Thymus (tissue), 11 donors: ENCODE measurements at regions not wholly inside any gene's neighbourhood (a gene's known extent, or its start where the extent isn't known, plus 50 kb on each side); places are given as distances from the start of the nearest gene placed in this dataset.

ENCODE experiments used
- DNase-seq, 9 donors: peaks; one replicate each; pipeline ENCODE4 v3.0.0-alpha.2; 2013; ENCODE audit warnings: low spot score in 9 of 9, low read depth in 6 of 9, missing footprints in 1 of 9
- H3K27ac ChIP-seq, 2 donors: one replicate each; pipeline ENCODE4 v1.5.1; 2013; ENCODE audit warnings: control low read depth in 1 of 2, low read depth in 1 of 2, low read length in 1 of 2, mild to moderate bottlenecking in 1 of 2, moderate library complexity in 1 of 2
- H3K27me3 ChIP-seq, 2 donors: one replicate each; pipeline ENCODE4 v1.5.1; 2013; ENCODE audit warnings: low read length in 1 of 2; ENCODE audit not compliant: control insufficient read depth in 2 of 2, insufficient read depth in 1 of 2
- H3K36me3 ChIP-seq, 2 donors: one replicate each; pipeline ENCODE4 v1.5.1; 2013; ENCODE audit warnings: low read length in 1 of 2, mild to moderate bottlenecking in 1 of 2, moderate library complexity in 1 of 2; ENCODE audit not compliant: control insufficient read depth in 2 of 2, insufficient read depth in 2 of 2
- H3K4me1 ChIP-seq, 2 donors: one replicate each; pipeline ENCODE4 v1.5.1; 2013; ENCODE audit warnings: low read length in 2 of 2; ENCODE audit not compliant: control insufficient read depth in 2 of 2, insufficient read depth in 2 of 2
- H3K4me3 ChIP-seq, 2 donors: one replicate each; pipeline ENCODE4 v1.5.1; 2013; ENCODE audit warnings: low read length in 2 of 2, control low read depth in 1 of 2, mild to moderate bottlenecking in 1 of 2
- H3K9me3 ChIP-seq, 2 donors: one replicate each; pipeline ENCODE4 v1.5.1; 2013; ENCODE audit warnings: low read length in 1 of 2, mild to moderate bottlenecking in 1 of 2; ENCODE audit not compliant: control insufficient read depth in 2 of 2, insufficient read depth in 1 of 2
- WGBS: extraction: QIAGEN DNeasy Blood & Tissue Kit; methylation state at CpG from one replicate; pipeline ENCODE4 v1.1.7; 2013; 5-methylcytosine and 5-hydroxymethylcytosine counted together
- donor health status: healthy.

GRCh38 chr18:22643731-22644130, 226.0 kb upstream of the CTAGE1 start:
- no peak for DNase-seq
- no peak overlapping the region for H3K4me3 ChIP-seq
- no peaks in the 10 kb centered on the region for H3K4me1 ChIP-seq
- no peaks in the 10 kb centered on the region for H3K27me3 ChIP-seq
- WGBS: 89% methylated on average over 2 of the region's 2 CpGs
- H3K27ac ChIP-seq: no peak overlapping the region
- no peaks in the 10 kb centered on the region for H3K9me3 ChIP-seq
- H3K36me3 ChIP-seq: no peaks in the 10 kb centered on the region

- Histone ChIP-seq H3K4me1 (no peaks in the 10 kb centered on the region), H3K36me3 (no peaks in the 10 kb centered on the region), H3K27me3 (no peaks in the 10 kb centered on the region), H3K9me3 (no peaks in the 10 kb centered on the region), H3K27ac (no peak overlapping the region), H3K4me3 (no peak overlapping the region)
- no peak for DNase-seq
Measured at GRCh38 chr18:22650247-22650646, 232.5 kb upstream of the CTAGE1 start.

GRCh38 chr18:22657619-22658018, 239.9 kb upstream of the CTAGE1 start:
- no peak overlapping the region for H3K4me3 ChIP-seq
- no peak for DNase-seq
- no peak overlapping the region for H3K27ac ChIP-seq
- H3K9me3 ChIP-seq: no peaks in the 10 kb centered on the region
- no peaks in the 10 kb centered on the region for H3K4me1 ChIP-seq
- H3K36me3 ChIP-seq: no peaks in the 10 kb centered on the region
- H3K27me3 ChIP-seq: no peaks in the 10 kb centered on the region
- WGBS: 83% methylated on average over 1 of the region's 1 CpG

GRCh38 chr18:22658318-22658717, 240.6 kb upstream of the CTAGE1 start:
- H3K4me1 ChIP-seq: no peaks in the 10 kb centered on the region
- H3K4me3 ChIP-seq: no peak overlapping the region
- H3K36me3 ChIP-seq: no peaks in the 10 kb centered on the region
- no peak overlapping the region for H3K27ac ChIP-seq
- no peaks in the 10 kb centered on the region for H3K27me3 ChIP-seq
- H3K9me3 ChIP-seq: no peaks in the 10 kb centered on the region
- WGBS: 88% methylated on average over 2 of the region's 2 CpGs
- DNase-seq: no peak

GRCh38 chr18:22663378-22663777, 245.7 kb upstream of the CTAGE1 start:
- 97% methylated on average over 1 of the region's 1 CpG for WGBS
- Histone ChIP-seq H3K4me1 (no peaks in the 10 kb centered on the region), H3K27ac (no peak overlapping the region), H3K9me3 (no peaks in the 10 kb centered on the region), H3K27me3 (no peaks in the 10 kb centered on the region), H3K36me3 (no peaks in the 10 kb centered on the region), H3K4me3 (no peak overlapping the region)
- DNase-seq: no peak

- H3K4me3 ChIP-seq: no peak overlapping the region
- no peaks in the 10 kb centered on the region for H3K27me3 ChIP-seq
- H3K27ac ChIP-seq: no peak overlapping the region
- no peaks in the 10 kb centered on the region for H3K9me3 ChIP-seq
- no peak for DNase-seq
- peaks cover 0 to 3% of the 10 kb centered on the region in 2 donors for H3K4me1 ChIP-seq
- whole genome bisulfite sequencing: 93% methylated on average over 4 of the region's 4 CpGs
- H3K36me3 ChIP-seq: no peaks in the 10 kb centered on the region
Measured at GRCh38 chr18:22666411-22666940, 248.8 kb upstream of the CTAGE1 start.

- DNase-seq: no peak
- 91% methylated on average over 4 of the region's 4 CpGs for WGBS
- Histone ChIP-seq H3K4me1 (peaks cover 0 to 3% of the 10 kb centered on the region in 2 donors), H3K27ac (no peak overlapping the region), H3K4me3 (no peak overlapping the region), H3K9me3 (no peaks in the 10 kb centered on the region), H3K36me3 (no peaks in the 10 kb centered on the region), H3K27me3 (no peaks in the 10 kb centered on the region)
Measured at GRCh38 chr18:22667156-22667555, 249.4 kb upstream of the CTAGE1 start.

- DNase-seq: no peak
- WGBS: 85% methylated on average over 8 of the region's 8 CpGs
- Histone ChIP-seq H3K27ac (no peak overlapping the region), H3K36me3 (no peaks in the 10 kb centered on the region), H3K27me3 (no peaks in the 10 kb centered on the region), H3K4me3 (no peak overlapping the region), H3K9me3 (no peaks in the 10 kb centered on the region), H3K4me1 (peaks cover 0 to 3% of the 10 kb centered on the region in 2 donors)
Measured at GRCh38 chr18:22667616-22668422, 250.1 kb upstream of the CTAGE1 start.

- Histone ChIP-seq H3K27ac (no peak overlapping the region), H3K36me3 (no peaks in the 10 kb centered on the region), H3K9me3 (no peaks in the 10 kb centered on the region), H3K4me3 (no peak overlapping the region), H3K4me1 (peaks cover 0 to 3% of the 10 kb centered on the region in 2 donors), H3K27me3 (no peaks in the 10 kb centered on the region)
- WGBS: 92% methylated on average over 2 of the region's 2 CpGs
- no peak for DNase-seq
Measured at GRCh38 chr18:22668496-22668895, 250.8 kb upstream of the CTAGE1 start.
